ENCODE measurements at regions not wholly inside any gene's neighbourhood (a gene's known extent, or its start where the extent isn't known, plus 50 kb on each side); places are given as distances from the start of the nearest gene placed in this dataset.
"Not testable (repeated sequence)": the region's sequence is repeated elsewhere in the genome, so short reads cannot be mapped to it uniquely, and the experiment has no call there.

DNA sequence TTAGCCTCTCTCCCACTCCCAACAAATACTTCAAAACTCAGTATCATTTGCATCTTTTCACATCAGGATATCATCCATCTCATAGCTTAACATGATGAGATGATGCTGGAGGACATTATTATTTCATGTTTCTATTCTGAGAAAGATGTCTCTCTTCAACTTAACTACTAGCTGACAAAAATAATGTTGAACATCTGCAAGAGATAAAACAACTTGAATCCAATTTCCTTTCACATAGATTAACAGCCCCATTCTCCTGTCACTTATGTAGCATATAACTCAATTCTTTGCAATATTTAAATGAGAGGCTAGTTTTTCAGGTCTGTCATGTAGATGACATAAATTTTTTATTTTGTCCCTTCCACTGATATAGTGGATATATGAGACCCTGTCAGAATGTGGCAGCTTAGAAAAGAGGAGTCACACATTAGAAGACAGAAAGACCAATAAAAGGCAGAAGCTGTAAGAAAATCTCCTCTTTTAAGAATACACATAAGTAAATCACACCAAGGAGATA lies 239.2 kb upstream of the KIF2A start:
- ATAC-seq, result no peak

GRCh38 chr5:62068554-62068953 lies 237.5 kb upstream of the KIF2A start:
- Mint-ChIP-seq H3K27me3 (peaks cover 0 to 7% of the 10 kb centered on the region in 2 donors), H3K36me3 (no peaks in the 10 kb centered on the region), H3K27ac (no peak overlapping the region), H3K9me3 (no peaks in the 10 kb centered on the region), H3K4me3 (no peak overlapping the region), H3K4me1 (ENCODE audit: low read depth in 2 of 2) (no peaks in the 10 kb centered on the region)
- no peak for DNase-seq (ENCODE audit: low spot score)
- ATAC-seq, result no peak

More for the DNA sequence above, 239.2 kb upstream of the KIF2A start:
- Mint-ChIP-seq H3K4me3 (no peak overlapping the region), H3K27ac (no peak overlapping the region), H3K9me3 (no peaks in the 10 kb centered on the region), H3K4me1 (ENCODE audit: low read depth in 2 of 2) (no peaks in the 10 kb centered on the region), H3K36me3 (no peaks in the 10 kb centered on the region), H3K27me3 (peaks cover 0 to 7% of the 10 kb centered on the region in 2 donors)
- no peak for DNase-seq (ENCODE audit: low spot score)

DNA sequence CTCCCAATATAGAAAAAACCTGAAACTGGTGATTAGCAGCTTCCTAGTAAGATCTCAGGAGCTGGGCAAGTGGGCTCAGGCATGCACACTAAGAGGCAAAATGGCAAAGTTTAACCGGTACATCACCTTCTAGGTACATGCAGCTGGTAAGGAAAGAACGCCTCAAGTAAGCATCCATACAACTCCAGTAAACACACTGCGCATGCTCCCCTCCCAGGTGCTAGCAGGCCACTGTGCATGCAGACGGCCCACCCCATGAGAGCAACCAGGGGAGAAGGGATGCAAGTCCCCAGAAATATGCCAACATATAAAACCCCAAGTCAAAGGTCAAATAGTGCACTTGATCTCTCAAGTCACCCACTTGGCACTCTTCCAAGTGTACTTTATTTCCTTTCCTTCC lies 228.6 kb upstream of the KIF2A start:
- no peaks in the 10 kb centered on the region for H3K4me1 Mint-ChIP-seq (ENCODE audit: low read depth in 2 of 2)
- no peak overlapping the region for H3K4me3 Mint-ChIP-seq
- no peak for ATAC-seq
- H3K27me3 Mint-ChIP-seq, result peaks cover 0 to 9% of the 10 kb centered on the region in 2 donors
- no peaks in the 10 kb centered on the region for H3K36me3 Mint-ChIP-seq
- no peaks in the 10 kb centered on the region for H3K9me3 Mint-ChIP-seq
- DNase-seq (ENCODE audit: low spot score), result no peak
- H3K27ac Mint-ChIP-seq, result no peak overlapping the region

DNA sequence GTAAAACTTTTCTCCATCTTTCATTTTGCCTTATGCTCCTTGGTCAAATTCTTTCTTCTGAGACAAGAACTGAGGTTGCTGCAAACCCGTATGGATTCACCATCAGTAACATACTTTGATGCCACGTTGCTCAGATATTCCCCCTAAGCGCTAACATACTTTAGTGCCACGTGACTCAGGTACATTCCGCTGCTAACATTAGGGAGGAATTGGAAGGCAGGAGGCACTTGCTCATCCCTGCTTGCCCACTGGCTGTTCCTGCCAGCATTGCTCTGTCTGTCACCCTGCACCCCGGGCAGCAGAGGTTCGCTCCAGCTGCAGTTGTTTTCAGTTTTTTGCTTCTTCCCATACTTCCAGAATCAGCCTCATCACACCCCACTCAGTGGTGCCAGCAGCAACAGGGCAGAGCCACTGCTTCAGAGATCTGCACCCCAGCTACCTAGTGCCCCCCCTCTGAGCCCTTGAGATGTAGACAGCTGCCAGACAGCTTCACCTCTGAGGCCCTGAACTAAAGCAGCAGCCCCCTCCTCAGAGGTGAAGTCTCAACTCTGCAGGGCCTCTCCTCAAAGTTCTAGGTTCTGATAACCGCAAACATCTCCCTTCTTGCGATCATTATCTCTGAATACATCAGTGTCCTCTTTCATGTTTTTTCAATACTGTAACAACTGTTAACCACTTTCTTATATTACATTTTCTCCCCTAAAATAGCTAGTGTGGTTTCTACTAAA lies 228.0 kb upstream of the KIF2A start:
- no peaks in the 10 kb centered on the region for H3K9me3 Mint-ChIP-seq
- DNase-seq (ENCODE audit: low spot score), result no peak

DNA sequence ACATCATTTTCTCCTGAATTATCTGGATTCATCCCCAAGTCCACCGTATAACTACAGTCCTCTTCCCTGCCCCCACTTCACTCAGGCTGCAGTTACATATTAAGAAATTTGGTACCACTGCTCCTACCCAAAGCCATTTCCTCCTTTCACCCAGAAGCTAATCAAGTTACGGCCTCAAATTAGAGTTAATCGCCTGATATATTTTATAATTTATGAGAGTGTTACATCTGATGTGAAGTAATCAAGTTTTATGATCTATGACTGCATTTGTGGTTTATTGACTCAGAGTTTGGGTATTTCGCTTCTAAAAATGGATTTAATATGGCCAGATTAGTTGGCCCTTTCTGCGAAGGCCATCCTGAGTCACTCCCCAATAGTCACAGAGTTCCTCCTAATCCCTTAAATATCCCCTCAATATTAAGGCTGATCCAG lies 223.6 kb upstream of the KIF2A start:
- Mint-ChIP-seq H3K27me3 (peaks cover 2 to 9% of the 10 kb centered on the region in 2 donors), H3K27ac (no peak overlapping the region), H3K36me3 (no peaks in the 10 kb centered on the region), H3K4me1 (ENCODE audit: low read depth in 2 of 2) (no peaks in the 10 kb centered on the region), H3K4me3 (no peak overlapping the region), H3K9me3 (peaks cover 4% of the 10 kb centered on the region)
- DNase-seq (ENCODE audit: low spot score) (no peak), ATAC-seq (no peak)

More for the DNA sequence above, 228.0 kb upstream of the KIF2A start:
- no peak overlapping the region for H3K4me3 Mint-ChIP-seq
- H3K27me3 Mint-ChIP-seq, result peaks cover 0 to 9% of the 10 kb centered on the region in 2 donors
- H3K36me3 Mint-ChIP-seq, result no peaks in the 10 kb centered on the region
- ATAC-seq, result peak in 1 of 2 donors; percentile 36
- H3K27ac Mint-ChIP-seq, result no peak overlapping the region
- no peaks in the 10 kb centered on the region for H3K4me1 Mint-ChIP-seq (ENCODE audit: low read depth in 2 of 2)

DNA sequence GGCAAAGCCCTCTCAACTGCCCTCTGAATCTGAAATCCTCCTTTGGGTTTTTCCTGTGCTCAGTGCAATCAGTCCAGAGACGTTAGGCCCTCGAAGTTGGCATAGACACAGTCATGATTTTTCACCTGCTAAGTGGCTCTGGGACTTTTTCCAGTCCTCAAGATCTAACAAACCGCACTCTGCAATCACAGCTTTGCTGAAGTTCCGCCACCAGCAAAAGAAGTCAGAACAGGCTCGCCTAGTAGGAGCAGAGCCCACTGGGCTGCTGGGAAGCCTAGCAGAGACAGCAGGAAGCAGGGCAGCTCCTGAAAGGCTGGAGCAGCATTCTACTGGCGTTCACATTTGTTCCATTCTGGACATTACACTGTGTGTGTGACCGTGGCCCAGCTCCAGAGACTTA lies 222.8 kb upstream of the KIF2A start:
- ATAC-seq (no peak), DNase-seq (ENCODE audit: low spot score) (no peak)
- H3K9me3 Mint-ChIP-seq, result peaks cover 4% of the 10 kb centered on the region
- peaks cover under 1 to 2% of the 10 kb centered on the region in 2 donors for H3K27me3 Mint-ChIP-seq
- H3K27ac Mint-ChIP-seq, result no peak overlapping the region
- no peaks in the 10 kb centered on the region for H3K4me1 Mint-ChIP-seq (ENCODE audit: low read depth in 2 of 2)
- no peaks in the 10 kb centered on the region for H3K36me3 Mint-ChIP-seq
- no peak overlapping the region for H3K4me3 Mint-ChIP-seq

DNA sequence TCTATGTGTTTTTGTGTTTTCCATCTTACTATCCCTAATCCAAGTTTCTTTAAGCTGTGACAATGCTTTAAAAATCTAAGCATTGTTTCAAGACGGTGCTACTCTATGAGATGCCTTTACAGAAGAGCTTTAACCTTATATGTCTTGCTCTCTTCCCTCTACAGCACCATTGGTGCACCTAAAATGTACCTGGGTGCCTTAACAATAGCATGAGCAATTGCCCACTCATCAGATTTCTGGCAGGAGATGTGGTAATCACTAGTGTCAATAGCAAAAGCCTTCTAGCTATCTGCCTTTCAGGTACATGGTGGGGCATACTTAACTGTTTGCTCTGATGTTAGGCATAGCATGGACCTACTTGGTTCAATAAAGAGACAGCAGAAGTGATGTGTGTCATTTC lies 222.3 kb upstream of the KIF2A start:
- no peaks in the 10 kb centered on the region for H3K4me1 Mint-ChIP-seq (ENCODE audit: low read depth in 2 of 2)
- no peak for ATAC-seq
- H3K27me3 Mint-ChIP-seq, result peaks cover 0 to 2% of the 10 kb centered on the region in 2 donors
- H3K27ac Mint-ChIP-seq, result no peak overlapping the region
- peaks cover 4% of the 10 kb centered on the region for H3K9me3 Mint-ChIP-seq
- H3K36me3 Mint-ChIP-seq, result no peaks in the 10 kb centered on the region
- no peak overlapping the region for H3K4me3 Mint-ChIP-seq
- no peak for DNase-seq (ENCODE audit: low spot score)

DNA sequence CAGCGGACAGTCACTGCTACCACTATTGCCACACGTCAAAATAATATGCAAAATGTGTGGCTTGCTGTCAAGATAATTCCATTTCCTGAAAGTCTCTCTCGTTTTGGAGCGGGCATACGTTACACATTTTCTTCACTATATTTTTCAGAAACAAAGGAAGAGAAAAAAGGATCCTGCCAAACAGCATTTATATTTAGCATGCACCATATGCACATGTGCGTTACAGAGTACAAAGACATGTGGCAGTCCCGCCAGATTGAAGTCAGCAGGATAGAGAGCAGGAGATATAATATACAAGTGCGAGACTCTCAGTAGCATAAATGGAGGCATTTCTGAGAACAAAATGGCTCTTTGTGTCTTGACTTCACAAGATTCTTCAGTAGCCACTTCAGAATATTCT lies 221.6 kb upstream of the KIF2A start:
- H3K27ac Mint-ChIP-seq, result no peak overlapping the region
- no peaks in the 10 kb centered on the region for H3K4me1 Mint-ChIP-seq (ENCODE audit: low read depth in 2 of 2)
- peaks cover 0 to 2% of the 10 kb centered on the region in 2 donors for H3K27me3 Mint-ChIP-seq
- H3K4me3 Mint-ChIP-seq, result no peak overlapping the region
- ATAC-seq, result no peak
- no peaks in the 10 kb centered on the region for H3K36me3 Mint-ChIP-seq
- DNase-seq (ENCODE audit: low spot score), result no peak
- peaks cover 4% of the 10 kb centered on the region for H3K9me3 Mint-ChIP-seq

GRCh38 chr5:62090953-62091352 lies 215.1 kb upstream of the KIF2A start:
- Mint-ChIP-seq H3K4me1 (ENCODE audit: low read depth in 2 of 2) (no peaks in the 10 kb centered on the region), H3K27ac (no peak overlapping the region), H3K36me3 (no peaks in the 10 kb centered on the region), H3K9me3 (peaks cover 4% of the 10 kb centered on the region), H3K27me3 (peaks cover 5 to 9% of the 10 kb centered on the region in 2 donors), H3K4me3 (no peak overlapping the region)
- no peak for DNase-seq (ENCODE audit: low spot score)
- no peak for ATAC-seq

- Mint-ChIP-seq H3K4me3 (no peak overlapping the region), H3K27ac (no peak overlapping the region)
Measured at GRCh38 chr5:62093411-62093810, 212.6 kb upstream of the KIF2A start.

GRCh38 chr5:62093976-62094375 lies 212.0 kb upstream of the KIF2A start:
- no peak for ATAC-seq
- H3K27ac Mint-ChIP-seq, result no peak overlapping the region
- peaks cover 1% of the 10 kb centered on the region for H3K9me3 Mint-ChIP-seq

More at GRCh38 chr5:62093411-62093810, 212.6 kb upstream of the KIF2A start:
- Mint-ChIP-seq H3K4me1 (ENCODE audit: low read depth in 2 of 2) (no peaks in the 10 kb centered on the region), H3K36me3 (no peaks in the 10 kb centered on the region), H3K27me3 (peaks cover 3 to 9% of the 10 kb centered on the region in 2 donors), H3K9me3 (no peaks in the 10 kb centered on the region)
- ATAC-seq, result no peak
- no peak for DNase-seq (ENCODE audit: low spot score)

DNA sequence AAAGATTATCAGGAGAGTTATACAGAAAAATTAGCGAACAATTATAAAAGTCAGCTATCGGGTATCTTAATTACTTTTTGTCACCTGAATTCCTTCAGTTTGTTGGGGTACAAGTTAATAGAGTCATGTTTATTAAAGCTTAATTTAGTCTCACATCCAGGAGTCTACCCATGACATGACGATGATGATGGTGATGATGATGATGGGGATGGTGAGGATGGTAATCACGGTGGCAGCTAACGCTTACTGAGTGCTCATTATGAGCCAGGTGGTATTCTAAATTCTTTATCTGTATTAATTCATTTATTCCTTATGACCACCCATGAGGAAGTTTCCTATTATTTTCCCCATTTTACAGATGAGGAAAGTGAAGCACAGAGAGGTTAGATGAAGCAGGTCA lies 208.6 kb upstream of the KIF2A start:
- Mint-ChIP-seq H3K9me3 (peaks cover 4% of the 10 kb centered on the region), H3K4me3 (no peak overlapping the region), H3K4me1 (ENCODE audit: low read depth in 2 of 2) (no peaks in the 10 kb centered on the region), H3K27me3 (peaks cover 5 to 21% of the 10 kb centered on the region in 2 donors), H3K36me3 (no peaks in the 10 kb centered on the region), H3K27ac (no peak overlapping the region)
- DNase-seq (ENCODE audit: low spot score) (no peak), ATAC-seq (no peak)

More at GRCh38 chr5:62093976-62094375, 212.0 kb upstream of the KIF2A start:
- peaks cover 3 to 11% of the 10 kb centered on the region in 2 donors for H3K27me3 Mint-ChIP-seq
- H3K4me1 Mint-ChIP-seq (ENCODE audit: low read depth in 2 of 2), result no peaks in the 10 kb centered on the region
- H3K36me3 Mint-ChIP-seq, result no peaks in the 10 kb centered on the region
- H3K4me3 Mint-ChIP-seq, result no peak overlapping the region
- DNase-seq (ENCODE audit: low spot score), result no peak

GRCh38 chr5:62100201-62100600 lies 205.8 kb upstream of the KIF2A start:
- Mint-ChIP-seq H3K4me3 (no peak overlapping the region), H3K27me3 (peaks cover 2 to 16% of the 10 kb centered on the region in 2 donors), H3K9me3 (peaks cover 6% of the 10 kb centered on the region), H3K36me3 (no peaks in the 10 kb centered on the region), H3K4me1 (ENCODE audit: low read depth in 2 of 2) (no peaks in the 10 kb centered on the region), H3K27ac (no peak overlapping the region)
- ATAC-seq (no peak), DNase-seq (ENCODE audit: low spot score) (no peak)

GRCh38 chr5:62103863-62104262 lies 202.1 kb upstream of the KIF2A start:
- DNase-seq (ENCODE audit: low spot score); ATAC-seq; H3K36me3 Mint-ChIP-seq; H3K9me3 Mint-ChIP-seq; H3K4me3 Mint-ChIP-seq; H3K4me1 Mint-ChIP-seq (ENCODE audit: low read depth in 2 of 2); H3K27ac Mint-ChIP-seq: not testable (repeated sequence)
- peaks cover 2 to 16% of the 10 kb centered on the region in 2 donors for H3K27me3 Mint-ChIP-seq
